ENCODE measurements at regions not wholly inside any gene's neighbourhood (a gene's known extent, or its start where the extent isn't known, plus 50 kb on each side); places are given as distances from the start of the nearest gene placed in this dataset.

DNA sequence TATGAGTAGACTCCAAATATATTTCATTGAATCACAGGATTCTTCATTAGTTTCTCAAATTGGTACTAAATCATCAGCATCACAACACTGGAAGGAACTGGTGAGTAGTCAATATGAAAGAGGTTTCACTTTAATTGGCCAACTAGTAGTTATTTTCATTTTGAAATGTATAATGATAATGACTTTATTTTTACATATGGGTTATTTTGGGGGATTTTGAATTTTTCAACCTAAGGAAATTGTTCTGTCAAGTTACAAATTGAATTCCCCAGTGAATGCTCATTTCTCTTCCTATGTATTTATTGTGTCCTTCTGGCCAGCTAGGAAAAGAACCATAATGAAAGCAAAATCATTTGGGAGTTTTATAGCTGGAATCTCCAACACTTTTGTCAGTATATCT lies 174.2 kb upstream of the ATP2B1 start:
- TF ChIP-seq, protein P1, sequence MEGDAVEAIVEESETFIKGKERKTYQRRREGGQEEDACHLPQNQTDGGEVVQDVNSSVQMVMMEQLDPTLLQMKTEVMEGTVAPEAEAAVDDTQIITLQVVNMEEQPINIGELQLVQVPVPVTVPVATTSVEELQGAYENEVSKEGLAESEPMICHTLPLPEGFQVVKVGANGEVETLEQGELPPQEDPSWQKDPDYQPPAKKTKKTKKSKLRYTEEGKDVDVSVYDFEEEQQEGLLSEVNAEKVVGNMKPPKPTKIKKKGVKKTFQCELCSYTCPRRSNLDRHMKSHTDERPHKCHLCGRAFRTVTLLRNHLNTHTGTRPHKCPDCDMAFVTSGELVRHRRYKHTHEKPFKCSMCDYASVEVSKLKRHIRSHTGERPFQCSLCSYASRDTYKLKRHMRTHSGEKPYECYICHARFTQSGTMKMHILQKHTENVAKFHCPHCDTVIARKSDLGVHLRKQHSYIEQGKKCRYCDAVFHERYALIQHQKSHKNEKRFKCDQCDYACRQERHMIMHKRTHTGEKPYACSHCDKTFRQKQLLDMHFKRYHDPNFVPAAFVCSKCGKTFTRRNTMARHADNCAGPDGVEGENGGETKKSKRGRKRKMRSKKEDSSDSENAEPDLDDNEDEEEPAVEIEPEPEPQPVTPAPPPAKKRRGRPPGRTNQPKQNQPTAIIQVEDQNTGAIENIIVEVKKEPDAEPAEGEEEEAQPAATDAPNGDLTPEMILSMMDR (IDR thresholded peaks at IDR 0.05): no peak
- TF ChIP-seq POLR2A (IDR thresholded peaks at IDR 0.05): no peak

All from vagina (tissue), 2 donors.